ENCODE measurements at regions not wholly inside any gene's neighbourhood (a gene's known extent, or its start where the extent isn't known, plus 50 kb on each side); places are given as distances from the start of the nearest gene placed in this dataset.

- H3K4me2 ChIP-seq, result no peak overlapping the region
- H3F3A ChIP-seq (replicated peaks; ENCODE audit: low read depth), result no peaks in the 10 kb centered on the region
- no peaks in the 10 kb centered on the region for H3K4me1 ChIP-seq (ENCODE audit: insufficient read depth)
- H3K79me2 ChIP-seq (replicated peaks; ENCODE audit: insufficient read depth), result no peaks in the 10 kb centered on the region
- Mint-ChIP-seq H3K4me1 (no peaks in the 10 kb centered on the region), H3K27me3 (ENCODE audit: insufficient read depth, low read depth, poor library complexity) (no peaks in the 10 kb centered on the region), H3K4me3 (no peak overlapping the region), H3K9me3 (peaks cover 14% of the 10 kb centered on the region), H3K36me3 (ENCODE audit: low read depth) (peaks cover 7% of the 10 kb centered on the region; the same call in 2 of the 3 replicates), H3K27ac (no peak overlapping the region)
- no peaks in the 10 kb centered on the region for H3K36me3 ChIP-seq (ENCODE audit: insufficient read depth)
- TF ChIP-seq ETS1 (IDR thresholded peaks at IDR 0.05) (no peak), ZNF462 (CRISPR knock-in tag; IDR thresholded peaks at IDR 0.05) (no peak), CTCF (conservative IDR thresholded peaks at IDR 0.05; ENCODE audit: low read depth in 2 of 2) (no peak), EZH2phosphoT487 (IDR thresholded peaks at IDR 0.05; ENCODE audit: unreplicated experiment) (no peak), NANOG (IDR thresholded peaks at IDR 0.05; ENCODE audit: borderline replicate concordance) (no peak), ZNF331 (CRISPR knock-in tag; IDR thresholded peaks at IDR 0.05; ENCODE audit: low read depth) (no peak), POLR2AphosphoS5 (IDR thresholded peaks at IDR 0.05; ENCODE audit: low read depth) (no peak), ZNF114 (CRISPR knock-in tag; IDR thresholded peaks at IDR 0.05) (no peak), EZH2 (IDR thresholded peaks at IDR 0.05; ENCODE audit: low read depth, unreplicated experiment) (no peak), CREB1 (CRISPR knock-in tag; IDR thresholded peaks at IDR 0.05; ENCODE audit: low read depth) (no peak), REST (IDR thresholded peaks at IDR 0.05; ENCODE audit: unreplicated experiment) (no peak), JUNB (IDR thresholded peaks at IDR 0.05; ENCODE audit: unreplicated experiment) (no peak), STAT1 (IDR thresholded peaks at IDR 0.05; ENCODE audit: unreplicated experiment) (no peak)
- H2AFZ ChIP-seq, result no peak overlapping the region
- DNase-seq (ENCODE audit: low spot score) (no peak), ATAC-seq (no peak)
- no peak overlapping the region for H3K27ac ChIP-seq (ENCODE audit: low read depth)
- no peaks in the 10 kb centered on the region for H4K20me1 ChIP-seq (replicated peaks; ENCODE audit: insufficient read depth)
- H3K27me3 ChIP-seq (ENCODE audit: insufficient read depth), result no peaks in the 10 kb centered on the region
- H3K4me3 ChIP-seq, result no peak overlapping the region
- no peaks in the 10 kb centered on the region for H3K9me2 ChIP-seq (ENCODE audit: insufficient read depth)
Measured at GRCh38 chr10:124267911-124268549, 150.7 kb downstream of the OAT start.
